GM06990 (cell line): ENCODE measurements at regions not wholly inside any gene's neighbourhood (a gene's known extent, or its start where the extent isn't known, plus 50 kb on each side); places are given as distances from the start of the nearest gene placed in this dataset.

ENCODE experiments used
- DNase-seq: peaks from one replicate; pipeline ENCODE4 v3.0.0-alpha.2; 2011; ENCODE audit not compliant: insufficient read length; ENCODE audit errors: extremely low read depth
- H3K27me3 ChIP-seq: replicated peaks from 2 replicates; pipeline ENCODE4 v1.6.0; 2011; ENCODE audit warnings: low read length; ENCODE audit not compliant: control insufficient read depth, insufficient read depth
- H3K36me3 ChIP-seq: 2 replicates; pipeline ENCODE4 v1.5.1; 2011; ENCODE audit warnings: low read length; ENCODE audit not compliant: control insufficient read depth, insufficient read depth
- H3K4me3 ChIP-seq: replicated peaks from 2 replicates; pipeline ENCODE4 v1.5.1; 2011; ENCODE audit warnings: low read depth, mild to moderate bottlenecking, control low read depth, low read length
- CTCF ChIP-seq: IDR thresholded peaks from 2 replicates; pipeline ENCODE4 v1.5.1; 2011; ENCODE audit warnings: low read length, control low read depth, mild to moderate bottlenecking, inconsistent platforms; ENCODE audit not compliant: insufficient read depth, poor library complexity, severe bottlenecking

- no peak for TF ChIP-seq CTCF
- Histone ChIP-seq H3K36me3 (no peaks in the 10 kb centered on the region), H3K27me3 (peaks cover 4% of the 10 kb centered on the region; the same call in 1 of the 2 replicates), H3K4me3 (no peak overlapping the region)
- DNase-seq = no peak
Measured at GRCh38 chr10:70991140-70992124, 103.1 kb upstream of the PCBD1 start.

GRCh38 chr10:70992436-70992835, 104.1 kb upstream of the PCBD1 start:
- Histone ChIP-seq H3K4me3 (no peak overlapping the region), H3K27me3 (peaks cover 4% of the 10 kb centered on the region; the same call in 1 of the 2 replicates), H3K36me3 (no peaks in the 10 kb centered on the region)
- no peak for DNase-seq
- TF ChIP-seq CTCF = no peak

- H3K27me3 ChIP-seq = peaks cover 4% of the 10 kb centered on the region; the same call in 1 of the 2 replicates
- no peak for DNase-seq
- TF ChIP-seq CTCF = peak; percentile 6
- H3K36me3 ChIP-seq = no peaks in the 10 kb centered on the region
- no peak overlapping the region for H3K4me3 ChIP-seq
Measured at GRCh38 chr10:70993051-70993450, 104.7 kb upstream of the PCBD1 start.

GRCh38 chr10:70996549-70996948, 108.2 kb upstream of the PCBD1 start:
- Histone ChIP-seq H3K4me3 (no peak overlapping the region), H3K27me3 (peaks cover 4% of the 10 kb centered on the region; the same call in 1 of the 2 replicates), H3K36me3 (no peaks in the 10 kb centered on the region)
- no peak for TF ChIP-seq CTCF
- no peak for DNase-seq

GRCh38 chr10:70997236-70997635, 108.9 kb upstream of the PCBD1 start:
- no peak for DNase-seq
- Histone ChIP-seq H3K27me3 (peaks cover 3% of the 10 kb centered on the region; the same call in 1 of the 2 replicates), H3K36me3 (no peaks in the 10 kb centered on the region), H3K4me3 (no peak overlapping the region)
- TF ChIP-seq CTCF = no peak

GRCh38 chr10:70998086-70998485, 109.7 kb upstream of the PCBD1 start:
- Histone ChIP-seq H3K27me3 (no peaks in the 10 kb centered on the region), H3K4me3 (no peak overlapping the region), H3K36me3 (no peaks in the 10 kb centered on the region)
- DNase-seq = no peak
- no peak for TF ChIP-seq CTCF
